ENCODE measurements at regions not wholly inside any gene's neighbourhood (a gene's known extent, or its start where the extent isn't known, plus 50 kb on each side); places are given as distances from the start of the nearest gene placed in this dataset.

DNA sequence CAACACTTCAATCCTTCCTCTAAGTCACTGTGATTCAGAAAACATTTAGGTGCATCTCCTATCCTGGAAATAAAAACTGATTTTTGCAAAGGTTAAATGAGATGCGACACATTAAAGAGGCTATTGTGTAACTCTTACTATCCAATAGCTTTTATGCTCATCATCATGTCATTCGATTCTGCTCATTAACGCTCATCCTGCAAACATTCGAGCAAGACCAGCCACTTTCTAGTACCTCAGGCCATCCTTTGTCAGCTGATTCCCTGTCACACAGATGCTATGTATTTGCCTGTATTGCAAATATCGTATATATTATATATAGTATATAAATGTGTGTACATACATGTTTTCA is 131.6 kb downstream of the TLR5 start:
- no peak overlapping the region for H3K27ac ChIP-seq (ENCODE audit: low read length)
- no peak for ATAC-seq
- DNase-seq: peak; percentile 22
- BruUV-seq (replicated peaks): no TSS peak
- H3K9ac ChIP-seq (ENCODE audit: low read length): no peak overlapping the region
- intact Hi-C loops (cut with micrococcal nuclease): no loop called here
- POLR2A ChIA-PET (ENCODE audit: unreplicated experiment): no interaction called here
- H3K4me3 ChIP-seq (ENCODE audit: low read length): no peak overlapping the region
- CTCF ChIA-PET: interaction anchor here (0.5 kb wide), 1 partner anchor 71 kb away, joined by 3 read pairs; no protein-coding TSS in a partner anchor
- no peaks in the 10 kb centered on the region for H3K4me1 ChIP-seq (ENCODE audit: insufficient read depth, low read length)
- no peaks in the 10 kb centered on the region for H3K9me3 ChIP-seq (ENCODE audit: low read length)
- H3K27me3 ChIP-seq (ENCODE audit: low read length): peaks cover 6% of the 10 kb centered on the region; the same call in 1 of the 2 replicates
- TF ChIP-seq EZH2 (IDR thresholded peaks at IDR 0.05; ENCODE audit: low read length, unreplicated experiment) (no peak), EZH2phosphoT487 (IDR thresholded peaks at IDR 0.05; ENCODE audit: borderline replicate concordance, low read length) (no peak)
- TF ChIP-seq, protein P1, sequence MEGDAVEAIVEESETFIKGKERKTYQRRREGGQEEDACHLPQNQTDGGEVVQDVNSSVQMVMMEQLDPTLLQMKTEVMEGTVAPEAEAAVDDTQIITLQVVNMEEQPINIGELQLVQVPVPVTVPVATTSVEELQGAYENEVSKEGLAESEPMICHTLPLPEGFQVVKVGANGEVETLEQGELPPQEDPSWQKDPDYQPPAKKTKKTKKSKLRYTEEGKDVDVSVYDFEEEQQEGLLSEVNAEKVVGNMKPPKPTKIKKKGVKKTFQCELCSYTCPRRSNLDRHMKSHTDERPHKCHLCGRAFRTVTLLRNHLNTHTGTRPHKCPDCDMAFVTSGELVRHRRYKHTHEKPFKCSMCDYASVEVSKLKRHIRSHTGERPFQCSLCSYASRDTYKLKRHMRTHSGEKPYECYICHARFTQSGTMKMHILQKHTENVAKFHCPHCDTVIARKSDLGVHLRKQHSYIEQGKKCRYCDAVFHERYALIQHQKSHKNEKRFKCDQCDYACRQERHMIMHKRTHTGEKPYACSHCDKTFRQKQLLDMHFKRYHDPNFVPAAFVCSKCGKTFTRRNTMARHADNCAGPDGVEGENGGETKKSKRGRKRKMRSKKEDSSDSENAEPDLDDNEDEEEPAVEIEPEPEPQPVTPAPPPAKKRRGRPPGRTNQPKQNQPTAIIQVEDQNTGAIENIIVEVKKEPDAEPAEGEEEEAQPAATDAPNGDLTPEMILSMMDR (conservative IDR thresholded peaks at IDR 0.05; ENCODE audit: low read depth, low read length): no peak
- no peak overlapping the region for H2AFZ ChIP-seq (ENCODE audit: low read length)
- H3F3A ChIP-seq (ENCODE audit: low read length, unreplicated experiment): no peaks in the 10 kb centered on the region
- H3K4me2 ChIP-seq (ENCODE audit: low read length): no peak overlapping the region
- no peaks in the 10 kb centered on the region for H3K79me2 ChIP-seq (ENCODE audit: low read length)
- H3K9me2 ChIP-seq (replicated peaks; ENCODE audit: low read length): no peaks in the 10 kb centered on the region
- H3K36me3 ChIP-seq (ENCODE audit: low read depth, low read length): no peaks in the 10 kb centered on the region
- H4K20me1 ChIP-seq (ENCODE audit: low read length): no peaks in the 10 kb centered on the region

DNA sequence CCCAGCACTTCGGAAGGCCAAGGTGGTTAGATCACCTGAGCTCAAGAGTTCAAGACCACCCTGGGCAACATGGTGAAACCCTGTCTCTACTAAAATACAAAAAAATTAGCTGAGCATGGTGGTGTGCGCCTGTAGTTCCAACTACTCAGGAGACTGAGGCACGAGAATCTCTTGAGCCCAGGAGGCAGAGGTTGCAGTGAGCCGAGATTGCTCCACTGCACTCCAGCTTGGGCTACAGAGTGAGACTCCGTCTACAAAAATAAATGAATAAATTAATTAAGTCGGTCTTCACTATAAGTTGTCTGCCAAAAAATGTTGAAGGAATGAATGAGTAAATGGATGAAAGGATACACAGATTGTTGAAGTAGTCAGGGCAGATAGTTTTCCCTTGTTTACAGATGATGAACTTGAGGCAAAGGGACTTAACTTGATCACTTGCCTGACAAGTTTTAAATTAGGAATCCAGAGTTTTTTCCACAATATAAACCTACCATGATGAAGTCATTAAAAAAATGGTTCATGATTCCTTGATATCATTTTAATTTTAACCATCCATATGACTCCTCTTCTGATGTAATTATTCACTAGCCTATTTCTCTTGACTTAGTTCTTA is 130.8 kb downstream of the TLR5 start:
- Histone ChIP-seq H3K36me3 (ENCODE audit: low read depth, low read length) (no peaks in the 10 kb centered on the region), H3K27me3 (ENCODE audit: low read length) (peaks cover 6% of the 10 kb centered on the region; the same call in 1 of the 2 replicates), H3K9ac (ENCODE audit: low read length) (no peak overlapping the region), H3K79me2 (ENCODE audit: low read length) (no peaks in the 10 kb centered on the region), H3K4me2 (ENCODE audit: low read length) (no peak overlapping the region), H3K4me1 (ENCODE audit: insufficient read depth, low read length) (no peaks in the 10 kb centered on the region), H3F3A (ENCODE audit: low read length, unreplicated experiment) (no peaks in the 10 kb centered on the region), H3K9me2 (replicated peaks; ENCODE audit: low read length) (no peaks in the 10 kb centered on the region), H3K9me3 (ENCODE audit: low read length) (no peaks in the 10 kb centered on the region), H3K27ac (ENCODE audit: low read length) (no peak overlapping the region), H2AFZ (ENCODE audit: low read length) (no peak overlapping the region), H3K4me3 (ENCODE audit: low read length) (no peak overlapping the region), H4K20me1 (ENCODE audit: low read length) (no peaks in the 10 kb centered on the region)
- ATAC-seq (no peak), DNase-seq (no peak)
- intact Hi-C loops (cut with micrococcal nuclease): no loop called here
- TF ChIP-seq, protein P1 (conservative IDR thresholded peaks at IDR 0.05; ENCODE audit: low read depth, low read length): no peak
- TF ChIP-seq EZH2phosphoT487 (IDR thresholded peaks at IDR 0.05; ENCODE audit: borderline replicate concordance, low read length) (no peak), EZH2 (IDR thresholded peaks at IDR 0.05; ENCODE audit: low read length, unreplicated experiment) (no peak)
- no TSS peak for BruUV-seq (replicated peaks)
- POLR2A ChIA-PET (ENCODE audit: unreplicated experiment): no interaction called here
- CTCF ChIA-PET: no interaction called here

DNA sequence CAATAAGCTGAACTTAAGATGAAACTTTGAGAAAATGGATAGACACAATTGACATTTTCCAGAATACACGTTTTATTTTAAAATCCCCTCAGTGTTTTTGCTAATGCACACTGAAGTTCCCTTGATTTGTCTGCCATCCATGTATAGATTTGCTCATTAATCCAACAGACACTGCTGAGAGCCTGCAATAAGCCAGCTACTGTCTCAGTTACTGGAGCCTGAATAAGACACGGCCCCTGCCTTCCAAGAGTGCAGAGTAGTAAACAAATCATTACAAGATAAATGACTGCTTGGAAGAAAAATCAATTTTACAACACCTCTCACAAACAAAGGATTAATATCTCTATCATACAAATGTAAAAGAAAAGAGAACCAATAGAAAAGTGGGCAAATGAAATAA is 130.1 kb downstream of the TLR5 start:
- H3K27ac ChIP-seq (ENCODE audit: low read length): no peak overlapping the region
- BruUV-seq (replicated peaks): no TSS peak
- ChIA-PET POLR2A (ENCODE audit: unreplicated experiment) (no interaction called here), CTCF (no interaction called here)
- no peaks in the 10 kb centered on the region for H3K36me3 ChIP-seq (ENCODE audit: low read depth, low read length)
- H4K20me1 ChIP-seq (ENCODE audit: low read length): no peaks in the 10 kb centered on the region
- H3K4me3 ChIP-seq (ENCODE audit: low read length): no peak overlapping the region
- no peak overlapping the region for H3K4me2 ChIP-seq (ENCODE audit: low read length)
- no peak overlapping the region for H2AFZ ChIP-seq (ENCODE audit: low read length)
- H3K4me1 ChIP-seq (ENCODE audit: insufficient read depth, low read length): no peaks in the 10 kb centered on the region
- intact Hi-C loops (cut with micrococcal nuclease): no loop called here
- H3K79me2 ChIP-seq (ENCODE audit: low read length): no peaks in the 10 kb centered on the region
- H3K27me3 ChIP-seq (ENCODE audit: low read length): peaks cover 6% of the 10 kb centered on the region; the same call in 1 of the 2 replicates
- ATAC-seq: no peak
- H3K9me3 ChIP-seq (ENCODE audit: low read length): no peaks in the 10 kb centered on the region
- H3K9me2 ChIP-seq (replicated peaks; ENCODE audit: low read length): no peaks in the 10 kb centered on the region
- DNase-seq: no peak
- H3F3A ChIP-seq (ENCODE audit: low read length, unreplicated experiment): no peaks in the 10 kb centered on the region
- no peak for TF ChIP-seq EZH2phosphoT487 (IDR thresholded peaks at IDR 0.05; ENCODE audit: borderline replicate concordance, low read length)
- TF ChIP-seq, protein P1 (conservative IDR thresholded peaks at IDR 0.05; ENCODE audit: low read depth, low read length): no peak
- no peak for TF ChIP-seq EZH2 (IDR thresholded peaks at IDR 0.05; ENCODE audit: low read length, unreplicated experiment)
- no peak overlapping the region for H3K9ac ChIP-seq (ENCODE audit: low read length)

Measured in PC-3 (cell line).